NB4 (cell line): ENCODE measurements at regions not wholly inside any gene's neighbourhood (a gene's known extent, or its start where the extent isn't known, plus 50 kb on each side); places are given as distances from the start of the nearest gene placed in this dataset.

ENCODE experiments used
- DNase-seq: peaks from one replicate; pipeline ENCODE4 v3.0.0; 2010; ENCODE audit warnings: low read depth
- H3K4me3 ChIP-seq: one replicate; pipeline ENCODE4 v1.5.1; 2011; ENCODE audit warnings: mild to moderate bottlenecking, low read depth, low read length, moderate library complexity
- CTCF ChIP-seq: IDR thresholded peaks from one replicate; pipeline ENCODE4 v1.5.1; 2012; ENCODE audit warnings: low read depth, low read length
- MAX ChIP-seq: IDR thresholded peaks from 2 replicates; pipeline ENCODE4 v1.6.1; 2011; ENCODE audit warnings: low read depth, low read length
- MYC ChIP-seq: IDR thresholded peaks from 2 replicates; pipeline ENCODE4 v1.6.1; 2011; ENCODE audit warnings: low read depth, low read length
- POLR2A ChIP-seq: IDR thresholded peaks from 2 replicates; pipeline ENCODE4 v1.6.1; 2011; ENCODE audit warnings: mild to moderate bottlenecking; ENCODE audit not compliant: insufficient read length; ENCODE audit errors: extremely low read depth

- no peak for DNase-seq
- TF ChIP-seq MYC (no peak), MAX (no peak), CTCF (no peak), POLR2A (no peak)
- no peak overlapping the region for H3K4me3 ChIP-seq
Observed at GRCh38 chr6:68256391-68256790, 378.7 kb upstream of the ADGRB3 start.

GRCh38 chr6:68252632-68253031, 382.4 kb upstream of the ADGRB3 start:
- DNase-seq = no peak

GRCh38 chr6:68247782-68248181, 387.3 kb upstream of the ADGRB3 start:
- no peak overlapping the region for H3K4me3 ChIP-seq
- TF ChIP-seq MAX (no peak), MYC (no peak)
- no peak for DNase-seq

More at GRCh38 chr6:68252632-68253031, 382.4 kb upstream of the ADGRB3 start:
- H3K4me3 ChIP-seq = no peak overlapping the region
- TF ChIP-seq POLR2A = no peak
- TF ChIP-seq MYC = no peak
- TF ChIP-seq CTCF = no peak
- no peak for TF ChIP-seq MAX

- TF ChIP-seq CTCF (no peak), MYC (no peak), MAX (no peak), POLR2A (no peak)
- no peak overlapping the region for H3K4me3 ChIP-seq
- DNase-seq = no peak
Observed at GRCh38 chr6:68240726-68241125, 394.4 kb upstream of the ADGRB3 start.

- no peak for TF ChIP-seq MYC
- no peak for TF ChIP-seq CTCF
- TF ChIP-seq MAX = no peak
- TF ChIP-seq POLR2A = no peak
- no peak for DNase-seq
- no peak overlapping the region for H3K4me3 ChIP-seq
Observed at GRCh38 chr6:68239034-68239433, 396.0 kb upstream of the ADGRB3 start.

- no peak for TF ChIP-seq MAX
- TF ChIP-seq CTCF = no peak
- no peak for TF ChIP-seq MYC
- no peak for TF ChIP-seq POLR2A
- no peak for DNase-seq
- no peak overlapping the region for H3K4me3 ChIP-seq
Observed at GRCh38 chr6:68238097-68238601, 396.9 kb upstream of the ADGRB3 start.
